ENCODE measurements at regions not wholly inside any gene's neighbourhood (a gene's known extent, or its start where the extent isn't known, plus 50 kb on each side); places are given as distances from the start of the nearest gene placed in this dataset.

DNA sequence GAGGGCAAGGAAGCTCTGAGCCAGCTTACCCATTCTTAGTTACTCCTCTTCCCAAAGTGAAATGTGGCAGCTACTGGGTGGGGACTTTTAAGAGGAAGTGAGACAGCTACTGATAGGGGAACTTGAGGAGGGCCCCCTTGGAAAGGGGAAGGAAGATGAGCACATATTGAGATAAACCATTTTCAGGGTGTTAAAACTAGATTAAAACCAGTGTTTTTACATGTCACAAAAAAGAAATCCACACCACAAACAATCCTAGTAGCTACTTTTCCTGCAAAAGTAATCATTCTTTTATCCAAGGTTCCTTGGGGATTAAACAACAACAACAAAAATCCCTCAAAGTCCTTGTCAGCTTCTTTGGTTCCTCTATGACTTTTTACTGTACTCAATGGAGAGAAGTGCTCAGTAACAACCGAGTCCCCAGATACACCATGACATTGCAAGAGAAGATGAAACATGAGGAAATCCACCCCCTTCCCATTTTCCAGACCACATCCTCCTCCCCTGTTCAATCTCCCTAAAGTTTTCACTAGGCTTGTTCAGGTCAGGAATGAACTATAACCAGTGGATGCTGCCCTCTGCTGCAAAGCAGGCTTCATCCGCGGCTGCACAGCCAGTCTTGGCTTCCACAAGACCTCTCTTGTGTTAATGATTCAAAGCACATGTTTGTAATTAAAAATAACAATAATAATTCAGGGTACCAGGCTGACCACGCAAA, 113.5 kb upstream of the TMEM164 start (continued):
- TF ChIP-seq EP300 (IDR thresholded peaks at IDR 0.05; ENCODE audit: borderline replicate concordance in 1 of 2, control insufficient read depth in 1 of 2, low read depth in 2 of 2, low read length in 2 of 2) (peak in 1 of 2 experiments; percentile 53; a peak in 1 of 4 replicates), CBX3 (IDR thresholded peaks at IDR 0.05; ENCODE audit: borderline replicate concordance, low read depth) (no peak), RFX5 (IDR thresholded peaks at IDR 0.05; ENCODE audit: low read depth, low read length) (no peak), LARP7 (IDR thresholded peaks at IDR 0.05) (no peak), EED (IDR thresholded peaks at IDR 0.05; ENCODE audit: low read depth) (peak; percentile 79), SPI1 (IDR thresholded peaks at IDR 0.05; ENCODE audit: borderline replicate concordance, insufficient read depth, low read depth, low read length) (peak; percentile 92), ZNF592 (IDR thresholded peaks at IDR 0.05) (no peak), SREBF2 (IDR thresholded peaks at IDR 0.05; ENCODE audit: low read length) (no peak), SRF (IDR thresholded peaks at IDR 0.05; ENCODE audit: low read depth in 2 of 2, low read length in 2 of 2) (no peak), TBL1XR1 (IDR thresholded peaks at IDR 0.05; ENCODE audit: low read depth, low read length) (no peak), ZBTB33 (IDR thresholded peaks at IDR 0.05) (no peak), IKZF1 (conservative IDR thresholded peaks at IDR 0.05) (peak; percentile 76), CBX5 (IDR thresholded peaks at IDR 0.05; ENCODE audit: low read depth) (no peak), PML (IDR thresholded peaks at IDR 0.05; ENCODE audit: low read length) (no peak), BACH1 (IDR thresholded peaks at IDR 0.05; ENCODE audit: borderline replicate concordance) (no peak), KAT2A (conservative IDR thresholded peaks at IDR 0.05; ENCODE audit: control insufficient read depth, low read depth, low read length) (no peak)
- TF ChIP-seq, protein P1, sequence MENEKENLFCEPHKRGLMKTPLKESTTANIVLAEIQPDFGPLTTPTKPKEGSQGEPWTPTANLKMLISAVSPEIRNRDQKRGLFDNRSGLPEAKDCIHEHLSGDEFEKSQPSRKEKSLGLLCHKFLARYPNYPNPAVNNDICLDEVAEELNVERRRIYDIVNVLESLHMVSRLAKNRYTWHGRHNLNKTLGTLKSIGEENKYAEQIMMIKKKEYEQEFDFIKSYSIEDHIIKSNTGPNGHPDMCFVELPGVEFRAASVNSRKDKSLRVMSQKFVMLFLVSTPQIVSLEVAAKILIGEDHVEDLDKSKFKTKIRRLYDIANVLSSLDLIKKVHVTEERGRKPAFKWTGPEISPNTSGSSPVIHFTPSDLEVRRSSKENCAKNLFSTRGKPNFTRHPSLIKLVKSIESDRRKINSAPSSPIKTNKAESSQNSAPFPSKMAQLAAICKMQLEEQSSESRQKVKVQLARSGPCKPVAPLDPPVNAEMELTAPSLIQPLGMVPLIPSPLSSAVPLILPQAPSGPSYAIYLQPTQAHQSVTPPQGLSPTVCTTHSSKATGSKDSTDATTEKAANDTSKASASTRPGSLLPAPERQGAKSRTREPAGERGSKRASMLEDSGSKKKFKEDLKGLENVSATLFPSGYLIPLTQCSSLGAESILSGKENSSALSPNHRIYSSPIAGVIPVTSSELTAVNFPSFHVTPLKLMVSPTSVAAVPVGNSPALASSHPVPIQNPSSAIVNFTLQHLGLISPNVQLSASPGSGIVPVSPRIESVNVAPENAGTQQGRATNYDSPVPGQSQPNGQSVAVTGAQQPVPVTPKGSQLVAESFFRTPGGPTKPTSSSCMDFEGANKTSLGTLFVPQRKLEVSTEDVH (IDR thresholded peaks at IDR 0.05; ENCODE audit: low read depth, partially characterized antibody), result no peak
- TF ChIP-seq, protein P2, sequence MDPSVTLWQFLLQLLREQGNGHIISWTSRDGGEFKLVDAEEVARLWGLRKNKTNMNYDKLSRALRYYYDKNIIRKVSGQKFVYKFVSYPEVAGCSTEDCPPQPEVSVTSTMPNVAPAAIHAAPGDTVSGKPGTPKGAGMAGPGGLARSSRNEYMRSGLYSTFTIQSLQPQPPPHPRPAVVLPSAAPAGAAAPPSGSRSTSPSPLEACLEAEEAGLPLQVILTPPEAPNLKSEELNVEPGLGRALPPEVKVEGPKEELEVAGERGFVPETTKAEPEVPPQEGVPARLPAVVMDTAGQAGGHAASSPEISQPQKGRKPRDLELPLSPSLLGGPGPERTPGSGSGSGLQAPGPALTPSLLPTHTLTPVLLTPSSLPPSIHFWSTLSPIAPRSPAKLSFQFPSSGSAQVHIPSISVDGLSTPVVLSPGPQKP (IDR thresholded peaks at IDR 0.05; ENCODE audit: low read depth, low read length), result no peak
- TF ChIP-seq, protein P3, sequence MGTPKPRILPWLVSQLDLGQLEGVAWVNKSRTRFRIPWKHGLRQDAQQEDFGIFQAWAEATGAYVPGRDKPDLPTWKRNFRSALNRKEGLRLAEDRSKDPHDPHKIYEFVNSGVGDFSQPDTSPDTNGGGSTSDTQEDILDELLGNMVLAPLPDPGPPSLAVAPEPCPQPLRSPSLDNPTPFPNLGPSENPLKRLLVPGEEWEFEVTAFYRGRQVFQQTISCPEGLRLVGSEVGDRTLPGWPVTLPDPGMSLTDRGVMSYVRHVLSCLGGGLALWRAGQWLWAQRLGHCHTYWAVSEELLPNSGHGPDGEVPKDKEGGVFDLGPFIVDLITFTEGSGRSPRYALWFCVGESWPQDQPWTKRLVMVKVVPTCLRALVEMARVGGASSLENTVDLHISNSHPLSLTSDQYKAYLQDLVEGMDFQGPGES (IDR thresholded peaks at IDR 0.05), result no peak
